ENCODE measurements at regions not wholly inside any gene's neighbourhood (a gene's known extent, or its start where the extent isn't known, plus 50 kb on each side); places are given as distances from the start of the nearest gene placed in this dataset.

- DNase-seq = no peak
These were observed 91.9 kb upstream of the PAPPA start for GRCh38 chr9:116061546-116062205.

GRCh38 chr9:116062206-116062550 is 91.4 kb upstream of the PAPPA start:
- no peak for DNase-seq

- no peak for DNase-seq
These were observed 88.6 kb upstream of the PAPPA start for GRCh38 chr9:116064970-116065369.

GRCh38 chr9:116066221-116066620 is 87.4 kb upstream of the PAPPA start:
- DNase-seq = no peak

- no peak for DNase-seq
These were observed 86.0 kb upstream of the PAPPA start for GRCh38 chr9:116067566-116067965.

- no peak for DNase-seq
These were observed 83.2 kb upstream of the PAPPA start for GRCh38 chr9:116070256-116070914.

GRCh38 chr9:116072046-116072445 is 81.5 kb upstream of the PAPPA start:
- DNase-seq = no peak

- no peak for DNase-seq
These were observed 79.8 kb upstream of the PAPPA start for GRCh38 chr9:116073826-116074225.

- DNase-seq = no peak
These were observed 78.9 kb upstream of the PAPPA start for GRCh38 chr9:116074658-116075057.

GRCh38 chr9:116075191-116075590 is 78.4 kb upstream of the PAPPA start:
- no peak for DNase-seq

- DNase-seq = no peak
These were observed 75.0 kb upstream of the PAPPA start for GRCh38 chr9:116078640-116079039.

GRCh38 chr9:116080561-116080960 is 73.0 kb upstream of the PAPPA start:
- DNase-seq = no peak

- no peak for DNase-seq
These were observed 72.0 kb upstream of the PAPPA start for GRCh38 chr9:116081435-116082115.

GRCh38 chr9:116083837-116084236 is 69.8 kb upstream of the PAPPA start:
- no peak for DNase-seq

- no peak for DNase-seq
These were observed 69.1 kb upstream of the PAPPA start for GRCh38 chr9:116084497-116084896.

GRCh38 chr9:116087246-116087645 is 66.3 kb upstream of the PAPPA start:
- no peak for DNase-seq

- no peak for DNase-seq
These were observed 65.8 kb upstream of the PAPPA start for GRCh38 chr9:116087751-116088194.

GRCh38 chr9:116088396-116088795 is 65.2 kb upstream of the PAPPA start:
- DNase-seq = no peak

GRCh38 chr9:116090030-116090770 is 63.4 kb upstream of the PAPPA start:
- no peak for DNase-seq

- no peak for DNase-seq
These were observed 58.7 kb upstream of the PAPPA start for GRCh38 chr9:116094846-116095245.

- no peak for DNase-seq
These were observed 58.2 kb upstream of the PAPPA start for GRCh38 chr9:116095403-116095802.

GRCh38 chr9:116096046-116096445 is 57.5 kb upstream of the PAPPA start:
- no peak for DNase-seq

- no peak for DNase-seq
These were observed 56.7 kb upstream of the PAPPA start for GRCh38 chr9:116096853-116097252.

- no peak for DNase-seq
These were observed 55.1 kb upstream of the PAPPA start for GRCh38 chr9:116098476-116098875.

All from activated CD4-positive, alpha-beta T cell treated with anti-CD3 and anti-CD28 coated beads, Interleukin-2, Interleukin-6, amounts not matched to agents 100 ng/mL and 50 ng/mL, durations not matched to agents 16 hours and 8 hours (primary cell).